Prostate gland (tissue), 2 donors: ENCODE measurements at regions not wholly inside any gene's neighbourhood (a gene's known extent, or its start where the extent isn't known, plus 50 kb on each side); places are given as distances from the start of the nearest gene placed in this dataset.

Source experiments
- POLR2A ChIP-seq: fragments of 450-650 bp; IDR thresholded peaks from one replicate; pipeline ENCODE4 v1.6.1; 2016; ENCODE audit warnings: antibody characterized with exemption, mild to moderate bottlenecking
- TF ChIP-seq, protein P1 (sequence below), 4 experiments: fragments of 200-600 bp in 2 of 4; fragments of 450-650 bp in 2 of 4; sonication (generic) in 2 of 4; IDR thresholded peaks; 1 replicate in 3 of 4; 2 replicates in 1 of 4; pipeline ENCODE4 v1.5.1; 2016 to 2019; ENCODE audit warnings: antibody characterized with exemption in 4 of 4, mild to moderate bottlenecking in 2 of 4, moderate library complexity in 2 of 4

DNA sequence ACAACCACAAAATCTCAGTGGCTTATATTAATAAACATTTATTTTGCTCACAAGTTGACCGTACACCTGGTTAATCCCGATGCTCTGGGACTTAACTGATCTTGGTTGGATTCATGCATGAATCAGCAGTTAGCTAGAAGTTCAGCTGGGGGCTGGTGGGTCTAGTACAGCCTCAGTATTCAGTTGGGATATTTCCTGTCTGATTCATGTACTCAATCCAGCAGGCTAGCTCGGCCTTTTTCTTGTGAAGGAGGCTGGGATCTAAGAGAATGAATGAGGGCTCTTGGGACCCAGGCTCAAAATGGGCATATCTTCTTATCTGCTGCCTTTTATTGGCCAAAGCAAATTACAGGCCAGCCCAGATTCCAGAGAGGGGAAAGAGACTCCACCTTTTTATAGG lies 178.8 kb downstream of the KCTD12 start:
- TF ChIP-seq, protein P1, sequence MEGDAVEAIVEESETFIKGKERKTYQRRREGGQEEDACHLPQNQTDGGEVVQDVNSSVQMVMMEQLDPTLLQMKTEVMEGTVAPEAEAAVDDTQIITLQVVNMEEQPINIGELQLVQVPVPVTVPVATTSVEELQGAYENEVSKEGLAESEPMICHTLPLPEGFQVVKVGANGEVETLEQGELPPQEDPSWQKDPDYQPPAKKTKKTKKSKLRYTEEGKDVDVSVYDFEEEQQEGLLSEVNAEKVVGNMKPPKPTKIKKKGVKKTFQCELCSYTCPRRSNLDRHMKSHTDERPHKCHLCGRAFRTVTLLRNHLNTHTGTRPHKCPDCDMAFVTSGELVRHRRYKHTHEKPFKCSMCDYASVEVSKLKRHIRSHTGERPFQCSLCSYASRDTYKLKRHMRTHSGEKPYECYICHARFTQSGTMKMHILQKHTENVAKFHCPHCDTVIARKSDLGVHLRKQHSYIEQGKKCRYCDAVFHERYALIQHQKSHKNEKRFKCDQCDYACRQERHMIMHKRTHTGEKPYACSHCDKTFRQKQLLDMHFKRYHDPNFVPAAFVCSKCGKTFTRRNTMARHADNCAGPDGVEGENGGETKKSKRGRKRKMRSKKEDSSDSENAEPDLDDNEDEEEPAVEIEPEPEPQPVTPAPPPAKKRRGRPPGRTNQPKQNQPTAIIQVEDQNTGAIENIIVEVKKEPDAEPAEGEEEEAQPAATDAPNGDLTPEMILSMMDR (IDR thresholded peaks at IDR 0.05): no peak
- no peak for TF ChIP-seq POLR2A
